ENCODE measurements at regions not wholly inside any gene's neighbourhood (a gene's known extent, or its start where the extent isn't known, plus 50 kb on each side); places are given as distances from the start of the nearest gene placed in this dataset.

- ATAC-seq (no peak), DNase-seq (ENCODE audit: low spot score) (no peak)
- intact Hi-C loops (cut with DNase I), result no loop called here
These were observed 1815.0 kb downstream of the MRPL39 start for GRCh38 chr21:23792300-23792699.

- intact Hi-C loops (cut with DNase I), result no loop called here
- ATAC-seq (no peak), DNase-seq (ENCODE audit: low spot score) (no peak)
These were observed 1817.4 kb downstream of the MRPL39 start for GRCh38 chr21:23789864-23790263.

DNA sequence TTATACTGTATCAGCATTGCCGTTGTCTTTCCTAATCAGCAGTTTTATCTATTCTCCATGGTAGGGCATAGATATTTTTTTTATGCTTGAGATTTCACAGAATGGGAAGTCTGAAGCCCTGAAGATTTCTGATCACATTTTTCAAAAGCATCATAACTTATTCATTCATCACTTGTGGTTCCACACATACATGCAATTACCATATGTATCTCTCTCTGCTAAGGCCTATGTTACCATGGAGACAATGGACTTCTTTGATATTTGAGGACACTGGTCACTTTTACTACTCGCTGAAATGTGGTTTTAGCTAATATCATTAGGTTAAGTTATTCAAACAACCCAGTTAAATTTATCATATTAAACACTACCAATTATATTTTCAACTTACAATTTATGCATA is 1827.0 kb downstream of the MRPL39 start:
- ATAC-seq, result no peak
- no peak for DNase-seq (ENCODE audit: low spot score)
- intact Hi-C loops (cut with DNase I), result no loop called here

- intact Hi-C loops (cut with DNase I), result no loop called here
- ATAC-seq (no peak), DNase-seq (ENCODE audit: low spot score) (no peak)
These were observed 1863.5 kb downstream of the MRPL39 start for GRCh38 chr21:23743821-23744220.

DNA sequence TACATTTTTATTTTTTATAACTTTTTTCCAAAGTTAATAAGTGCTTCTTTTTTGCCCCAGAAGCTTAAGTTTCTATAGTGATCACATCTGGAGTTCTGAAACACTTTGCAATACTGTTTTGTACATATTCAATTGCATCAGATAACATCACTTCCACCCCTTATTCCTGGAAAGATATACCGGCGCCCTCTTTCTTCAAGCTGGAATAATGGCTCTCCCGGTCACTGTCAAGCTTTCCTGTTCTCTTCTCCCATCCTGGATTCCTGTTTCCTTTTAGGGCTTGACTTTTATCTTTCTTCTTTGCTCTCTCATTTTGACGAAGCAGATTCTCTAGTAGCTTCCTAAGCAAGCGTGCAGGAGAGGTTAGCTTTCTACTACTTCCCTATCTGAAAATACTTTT is 1866.8 kb downstream of the MRPL39 start:
- no peak for ATAC-seq
- DNase-seq (ENCODE audit: low spot score), result no peak
- intact Hi-C loops (cut with DNase I), result no loop called here

DNA sequence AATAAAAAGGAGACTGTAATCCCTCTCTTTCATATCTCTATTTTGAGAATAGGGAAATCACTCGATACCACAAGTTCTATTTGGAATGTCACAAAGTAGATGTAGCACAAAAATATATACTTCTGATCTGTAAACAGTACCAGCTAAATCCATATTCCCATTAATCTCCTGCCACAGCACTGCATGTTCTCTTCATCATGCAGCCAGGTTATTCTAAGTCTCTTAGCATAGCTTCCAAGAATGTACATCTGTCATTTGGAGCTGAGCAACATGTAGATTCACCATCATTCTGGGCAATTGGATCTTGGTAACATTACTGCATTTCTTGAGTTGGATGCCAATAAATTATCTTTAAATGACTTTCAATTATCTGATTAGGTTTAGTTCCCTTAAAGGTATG is 1874.5 kb downstream of the MRPL39 start:
- no peak for ATAC-seq

DNA sequence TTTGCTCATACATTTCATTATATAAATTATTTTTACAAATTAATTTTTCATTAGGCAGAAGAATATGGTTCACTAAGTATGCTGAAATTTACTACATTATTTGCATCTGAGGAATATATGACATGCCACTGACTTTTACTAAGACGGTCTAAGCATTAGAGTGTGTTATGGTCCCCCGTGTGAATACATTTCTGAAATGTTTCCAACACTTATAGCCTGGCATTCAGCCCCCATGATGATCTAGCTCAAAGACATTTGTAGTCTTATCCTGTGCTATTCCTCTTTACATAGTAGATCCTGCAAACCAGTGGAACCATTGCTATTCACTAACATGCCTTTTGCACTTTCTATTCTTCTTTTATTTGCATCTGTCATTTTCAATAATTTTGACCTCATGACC is 1878.0 kb downstream of the MRPL39 start:
- no peak for ATAC-seq
- intact Hi-C loops (cut with DNase I), result no loop called here

More for the DNA sequence above, 1874.5 kb downstream of the MRPL39 start:
- DNase-seq (ENCODE audit: low spot score), result no peak
- intact Hi-C loops (cut with DNase I), result no loop called here

DNA sequence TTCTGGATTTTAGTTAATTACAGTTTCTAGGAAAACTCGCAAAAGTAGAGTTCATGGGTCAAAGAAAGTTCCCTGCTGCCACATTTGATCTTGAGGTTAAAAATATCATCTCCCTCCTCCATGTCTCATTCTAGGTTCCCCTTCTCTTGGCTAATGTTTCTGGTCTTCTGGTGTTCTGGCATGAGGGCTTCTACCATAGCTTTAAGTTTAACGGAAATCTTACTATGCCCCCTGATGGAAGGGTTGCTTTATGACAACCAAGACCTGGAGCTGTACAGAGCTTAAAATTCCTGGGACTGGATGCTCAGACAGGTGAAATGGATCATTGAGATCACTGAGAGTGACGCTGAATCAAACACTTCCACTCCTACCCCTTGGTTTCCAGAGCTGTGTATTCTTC is 1881.7 kb downstream of the MRPL39 start:
- no peak for ATAC-seq
- DNase-seq (ENCODE audit: low spot score), result no peak
- intact Hi-C loops (cut with DNase I), result no loop called here

More for the DNA sequence above, 1878.0 kb downstream of the MRPL39 start:
- DNase-seq (ENCODE audit: low spot score), result no peak

GRCh38 chr21:23718446-23719285 is 1888.6 kb downstream of the MRPL39 start:
- DNase-seq (ENCODE audit: low spot score) (no peak), ATAC-seq (no peak)
- intact Hi-C loops (cut with DNase I), result no loop called here

DNA sequence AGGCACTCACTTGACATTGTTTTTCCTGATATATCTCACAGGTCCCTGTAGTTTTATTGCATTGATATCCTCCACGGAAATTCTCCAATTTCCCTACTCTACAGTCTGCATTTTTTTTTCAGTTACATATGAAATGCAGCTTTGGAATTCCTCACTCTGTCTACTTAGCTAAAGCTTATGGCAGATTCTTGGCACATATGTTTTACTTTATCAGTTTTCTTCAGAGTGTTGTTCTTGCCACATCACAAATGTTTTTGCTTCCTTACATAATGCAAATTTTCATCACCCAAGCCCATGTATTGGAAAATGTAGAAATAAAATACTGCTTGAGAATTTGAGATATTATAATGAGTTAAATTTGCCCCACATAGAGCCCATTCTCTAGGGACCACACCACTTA is 1895.1 kb downstream of the MRPL39 start:
- DNase-seq (ENCODE audit: low spot score) (no peak), ATAC-seq (no peak)
- intact Hi-C loops (cut with DNase I), result no loop called here

DNA sequence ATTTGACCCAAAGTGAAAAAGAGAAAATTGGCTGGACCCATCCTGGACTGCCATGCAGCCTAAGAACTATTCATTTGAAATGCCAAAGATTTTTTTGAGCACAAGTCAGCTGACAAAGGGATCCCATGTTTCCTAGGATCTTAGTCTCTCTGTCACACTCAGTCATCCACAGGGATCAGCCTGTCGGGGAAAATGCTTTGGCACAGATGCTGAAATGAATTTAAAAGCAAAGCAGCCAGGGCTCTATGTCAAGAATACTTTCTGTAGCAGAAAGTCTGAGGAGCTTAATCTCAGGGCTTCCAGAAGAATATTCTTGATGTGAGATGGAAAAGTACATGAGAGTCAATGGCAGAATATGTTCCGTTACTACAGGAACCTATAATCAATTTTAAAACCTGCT is 1900.8 kb downstream of the MRPL39 start:
- no peak for DNase-seq (ENCODE audit: low spot score)
- intact Hi-C loops (cut with DNase I), result no loop called here
- no peak for ATAC-seq

- DNase-seq (ENCODE audit: low spot score) (no peak), ATAC-seq (no peak)
- intact Hi-C loops (cut with DNase I), result no loop called here
These were observed 1907.9 kb downstream of the MRPL39 start for GRCh38 chr21:23699402-23699801.

DNA sequence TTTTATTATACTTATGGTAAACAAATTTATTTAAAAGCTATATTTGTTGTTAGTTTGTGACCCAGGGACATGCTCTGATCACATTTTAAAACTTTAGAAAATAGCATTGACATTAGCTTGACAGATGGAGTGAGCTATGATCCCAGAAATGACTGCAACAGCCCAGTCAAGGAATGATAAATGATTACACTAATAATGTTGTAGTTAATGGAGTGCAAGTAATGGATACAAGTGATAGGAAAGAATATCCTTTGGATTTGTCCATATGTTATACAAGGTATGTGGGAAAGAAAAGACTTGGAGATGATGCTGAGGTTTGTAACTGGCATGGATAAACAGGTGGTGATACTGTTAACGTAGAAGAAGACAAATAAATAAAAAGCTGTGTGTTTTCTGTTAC is 1908.7 kb downstream of the MRPL39 start:
- DNase-seq (ENCODE audit: low spot score), result no peak
- intact Hi-C loops (cut with DNase I), result no loop called here
- no peak for ATAC-seq

GRCh38 chr21:23695443-23695842 is 1911.8 kb downstream of the MRPL39 start:
- intact Hi-C loops (cut with DNase I), result no loop called here
- ATAC-seq (no peak), DNase-seq (ENCODE audit: low spot score) (no peak)

- DNase-seq (ENCODE audit: low spot score), result no peak
- no peak for ATAC-seq
- intact Hi-C loops (cut with DNase I), result no loop called here
These were observed 1912.9 kb downstream of the MRPL39 start for GRCh38 chr21:23694390-23694789.

DNA sequence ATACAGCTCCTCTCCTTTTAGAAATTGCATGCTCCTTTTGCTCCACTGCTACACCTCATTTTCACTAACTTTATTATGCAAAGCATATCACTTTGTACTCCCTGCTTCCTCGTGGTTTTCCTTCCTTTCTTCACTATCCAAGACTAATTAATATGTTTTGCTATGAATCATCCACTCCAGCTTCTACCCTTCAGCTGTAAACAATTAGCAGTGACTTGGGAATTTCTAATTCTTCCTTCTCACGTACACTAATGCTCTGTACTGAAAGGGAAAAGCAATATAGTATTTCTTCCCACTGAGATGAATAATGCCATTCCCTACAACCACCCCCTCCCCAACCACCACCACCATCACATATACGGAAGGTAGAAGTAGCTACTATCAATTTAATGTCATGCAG is 1917.0 kb downstream of the MRPL39 start:
- intact Hi-C loops (cut with DNase I), result no loop called here
- ATAC-seq (no peak), DNase-seq (ENCODE audit: low spot score) (no peak)

DNA sequence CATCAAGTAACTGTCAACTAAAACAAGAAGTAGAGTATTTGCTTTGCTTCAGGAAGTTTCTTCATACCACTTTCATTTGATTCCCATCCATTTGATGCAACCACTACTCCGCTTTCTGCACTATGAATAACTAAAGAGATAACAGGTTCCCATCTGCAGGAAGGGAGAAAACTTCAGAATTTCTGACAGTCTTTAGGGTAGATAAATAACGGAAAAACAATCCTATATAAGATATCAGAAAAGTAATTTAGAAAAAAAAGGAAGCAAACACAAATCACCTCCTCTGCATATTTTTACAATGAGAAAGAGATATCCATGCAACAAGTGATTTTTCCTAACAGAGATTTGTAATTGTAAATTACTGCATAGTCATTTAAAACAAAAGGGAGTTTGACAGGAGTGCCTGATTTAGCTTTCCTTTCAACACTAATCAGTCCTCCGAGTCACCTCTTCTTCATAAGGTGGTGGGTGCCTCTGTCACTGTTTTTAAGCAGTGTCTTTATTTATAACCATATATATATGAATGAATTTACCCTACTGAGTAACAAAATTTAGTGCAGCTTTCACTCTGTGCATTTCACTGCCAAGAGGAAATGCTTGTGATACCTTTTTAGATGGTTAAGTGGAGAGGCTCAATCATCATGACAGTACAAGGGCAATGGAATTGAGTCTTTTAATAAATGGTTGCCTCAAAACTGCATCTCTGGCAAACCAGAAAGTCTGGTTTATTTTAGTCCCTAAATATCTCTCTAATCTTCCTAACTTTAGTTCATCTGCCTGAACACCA is 1920.4 kb downstream of the MRPL39 start:
- DNase-seq (ENCODE audit: low spot score) (no peak), ATAC-seq (no peak)
- intact Hi-C loops (cut with DNase I), result no loop called here

GRCh38 chr21:23684431-23684830 is 1922.8 kb downstream of the MRPL39 start:
- no peak for ATAC-seq
- no peak for DNase-seq (ENCODE audit: low spot score)
- intact Hi-C loops (cut with DNase I), result no loop called here

DNA sequence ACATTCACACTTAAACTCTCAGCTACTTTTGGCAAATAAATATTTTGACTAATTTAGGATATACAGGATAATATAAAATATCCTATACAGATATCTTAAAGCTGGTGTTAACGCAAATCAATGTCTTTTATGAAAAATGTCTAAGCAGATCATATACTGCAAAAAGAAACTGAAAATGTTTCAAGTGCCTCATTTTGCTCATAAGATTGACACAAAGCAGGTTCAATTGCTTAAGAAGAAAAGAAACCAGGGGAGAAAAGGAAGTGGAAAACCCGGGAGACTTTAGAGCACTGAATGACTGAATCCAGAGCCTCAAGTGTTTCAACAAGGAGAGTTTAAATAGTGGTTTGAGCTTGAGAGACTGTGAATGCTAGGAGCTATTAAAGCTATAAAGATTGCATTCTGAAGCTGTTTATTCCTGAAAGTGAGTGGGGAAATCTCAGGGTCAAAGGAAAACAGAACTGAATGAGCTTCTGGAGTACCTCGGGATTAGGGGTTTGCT is 1943.0 kb downstream of the MRPL39 start:
- intact Hi-C loops (cut with DNase I), result no loop called here
- DNase-seq (ENCODE audit: low spot score) (no peak), ATAC-seq (no peak)

GRCh38 chr21:23660560-23660959 is 1946.7 kb downstream of the MRPL39 start:
- ATAC-seq (no peak), DNase-seq (ENCODE audit: low spot score) (no peak)
- intact Hi-C loops (cut with DNase I), result no loop called here
